ENCODE measurements at regions not wholly inside any gene's neighbourhood (a gene's known extent, or its start where the extent isn't known, plus 50 kb on each side); places are given as distances from the start of the nearest gene placed in this dataset.

DNA sequence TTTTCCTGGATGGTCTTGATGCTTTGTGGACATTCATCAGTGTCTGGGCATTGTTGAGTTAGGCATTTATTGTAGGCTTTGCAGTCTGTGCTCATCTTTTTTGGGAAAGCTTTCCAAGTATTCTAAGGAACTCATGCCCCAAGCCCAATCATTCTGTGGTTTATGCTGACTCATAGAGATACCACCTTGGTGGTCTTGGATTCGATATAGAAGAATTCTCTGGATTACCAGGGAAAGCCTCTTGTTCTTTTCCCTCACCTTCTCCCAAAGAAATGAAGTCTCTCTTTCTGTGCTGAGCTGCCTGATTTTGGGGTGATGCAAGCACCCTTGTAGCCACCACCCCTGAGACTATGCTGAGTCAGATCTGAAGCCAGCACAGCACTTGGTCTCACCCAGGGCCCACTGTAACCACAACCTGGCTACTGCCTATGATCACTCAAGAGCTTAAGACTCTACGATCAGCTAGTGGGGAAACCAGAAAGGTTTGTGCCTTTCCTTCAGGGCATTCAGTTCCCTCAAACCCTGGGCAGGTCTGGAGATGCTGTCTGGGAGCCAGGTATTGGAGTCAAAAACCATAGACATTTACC lies 422.6 kb downstream of the NUF2 start:
- Histone ChIP-seq H3K9me3 (ENCODE audit: low read length) (no peaks in the 10 kb centered on the region), H3K4me3 (ENCODE audit: low read depth, low read length, poor library complexity, severe bottlenecking) (no peak overlapping the region), H3K36me3 (ENCODE audit: insufficient read depth, low read length) (no peaks in the 10 kb centered on the region), H3K79me2 (ENCODE audit: insufficient read depth, low read depth, low read length) (no peaks in the 10 kb centered on the region), H3K9me2 (ENCODE audit: insufficient read depth, low read length) (no peaks in the 10 kb centered on the region), H2AFZ (ENCODE audit: low read length) (no peak overlapping the region), H3K4me1 (ENCODE audit: insufficient read depth, low read length, poor library complexity, severe bottlenecking) (no peaks in the 10 kb centered on the region), H3K4me2 (ENCODE audit: low read length) (no peak overlapping the region), H3K27ac (ENCODE audit: low read depth, low read length, poor library complexity, severe bottlenecking) (no peak overlapping the region), H4K20me1 (ENCODE audit: insufficient read depth, low read length) (no peaks in the 10 kb centered on the region)
- BruUV-seq (replicated peaks): no TSS peak
- POLR2A ChIA-PET: interaction anchor here (1.3 kb wide), 1 partner anchor 9 kb away, joined by 5 read pairs; no protein-coding TSS in a partner anchor
- TF ChIP-seq, protein P1, sequence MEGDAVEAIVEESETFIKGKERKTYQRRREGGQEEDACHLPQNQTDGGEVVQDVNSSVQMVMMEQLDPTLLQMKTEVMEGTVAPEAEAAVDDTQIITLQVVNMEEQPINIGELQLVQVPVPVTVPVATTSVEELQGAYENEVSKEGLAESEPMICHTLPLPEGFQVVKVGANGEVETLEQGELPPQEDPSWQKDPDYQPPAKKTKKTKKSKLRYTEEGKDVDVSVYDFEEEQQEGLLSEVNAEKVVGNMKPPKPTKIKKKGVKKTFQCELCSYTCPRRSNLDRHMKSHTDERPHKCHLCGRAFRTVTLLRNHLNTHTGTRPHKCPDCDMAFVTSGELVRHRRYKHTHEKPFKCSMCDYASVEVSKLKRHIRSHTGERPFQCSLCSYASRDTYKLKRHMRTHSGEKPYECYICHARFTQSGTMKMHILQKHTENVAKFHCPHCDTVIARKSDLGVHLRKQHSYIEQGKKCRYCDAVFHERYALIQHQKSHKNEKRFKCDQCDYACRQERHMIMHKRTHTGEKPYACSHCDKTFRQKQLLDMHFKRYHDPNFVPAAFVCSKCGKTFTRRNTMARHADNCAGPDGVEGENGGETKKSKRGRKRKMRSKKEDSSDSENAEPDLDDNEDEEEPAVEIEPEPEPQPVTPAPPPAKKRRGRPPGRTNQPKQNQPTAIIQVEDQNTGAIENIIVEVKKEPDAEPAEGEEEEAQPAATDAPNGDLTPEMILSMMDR (conservative IDR thresholded peaks at IDR 0.05; ENCODE audit: low read length): no peak
- no peak for TF ChIP-seq EZH2phosphoT487 (IDR thresholded peaks at IDR 0.05; ENCODE audit: borderline replicate concordance, low read depth, low read length)
- intact Hi-C loops (cut with micrococcal nuclease; ENCODE audit: unreplicated experiment): loop anchor here (10.0 kb wide), 1 partner anchor 180 kb away; no protein-coding TSS in a partner anchor
- CTCF ChIA-PET (ENCODE audit: unreplicated experiment): no interaction called here
- no peak for DNase-seq (ENCODE audit: low spot score)

DNA sequence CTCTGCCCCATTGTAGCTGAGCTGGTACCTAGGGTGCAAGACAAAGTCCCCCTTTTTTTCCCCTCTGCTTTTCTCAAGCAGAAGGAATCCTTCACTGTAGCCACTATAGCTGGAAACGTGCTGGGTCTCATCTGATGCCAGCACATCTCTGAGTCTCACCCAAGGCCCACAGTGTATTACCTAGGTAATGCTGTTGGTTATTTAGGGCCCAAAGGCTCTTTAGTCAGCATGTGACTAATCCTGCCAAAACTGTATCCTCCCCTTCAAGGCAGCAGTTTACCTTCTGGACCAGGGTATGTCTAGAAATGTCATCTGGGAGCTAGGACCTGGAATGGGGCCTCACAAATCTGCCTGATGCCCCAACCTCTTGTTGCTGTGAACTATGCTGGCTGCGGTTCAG lies 423.4 kb downstream of the NUF2 start:
- H3K79me2 ChIP-seq (ENCODE audit: insufficient read depth, low read depth, low read length): no peaks in the 10 kb centered on the region
- H3K4me2 ChIP-seq (ENCODE audit: low read length): no peak overlapping the region
- DNase-seq (ENCODE audit: low spot score): no peak
- no peaks in the 10 kb centered on the region for H3K4me1 ChIP-seq (ENCODE audit: insufficient read depth, low read length, poor library complexity, severe bottlenecking)
- no peaks in the 10 kb centered on the region for H3K9me3 ChIP-seq (ENCODE audit: low read length)
- H3K4me3 ChIP-seq (ENCODE audit: low read depth, low read length, poor library complexity, severe bottlenecking): no peak overlapping the region
- no TSS peak for BruUV-seq (replicated peaks)
- H2AFZ ChIP-seq (ENCODE audit: low read length): no peak overlapping the region
- H4K20me1 ChIP-seq (ENCODE audit: insufficient read depth, low read length): no peaks in the 10 kb centered on the region
- ChIA-PET POLR2A (no interaction called here), CTCF (ENCODE audit: unreplicated experiment) (no interaction called here)
- H3K9me2 ChIP-seq (ENCODE audit: insufficient read depth, low read length): no peaks in the 10 kb centered on the region
- intact Hi-C loops (cut with micrococcal nuclease; ENCODE audit: unreplicated experiment): loop anchor here (10.0 kb wide), 1 partner anchor 180 kb away; no protein-coding TSS in a partner anchor
- H3K36me3 ChIP-seq (ENCODE audit: insufficient read depth, low read length): no peaks in the 10 kb centered on the region
- TF ChIP-seq, protein P1 (conservative IDR thresholded peaks at IDR 0.05; ENCODE audit: low read length): no peak
- TF ChIP-seq EZH2phosphoT487 (IDR thresholded peaks at IDR 0.05; ENCODE audit: borderline replicate concordance, low read depth, low read length): no peak
- no peak overlapping the region for H3K27ac ChIP-seq (ENCODE audit: low read depth, low read length, poor library complexity, severe bottlenecking)

DNA sequence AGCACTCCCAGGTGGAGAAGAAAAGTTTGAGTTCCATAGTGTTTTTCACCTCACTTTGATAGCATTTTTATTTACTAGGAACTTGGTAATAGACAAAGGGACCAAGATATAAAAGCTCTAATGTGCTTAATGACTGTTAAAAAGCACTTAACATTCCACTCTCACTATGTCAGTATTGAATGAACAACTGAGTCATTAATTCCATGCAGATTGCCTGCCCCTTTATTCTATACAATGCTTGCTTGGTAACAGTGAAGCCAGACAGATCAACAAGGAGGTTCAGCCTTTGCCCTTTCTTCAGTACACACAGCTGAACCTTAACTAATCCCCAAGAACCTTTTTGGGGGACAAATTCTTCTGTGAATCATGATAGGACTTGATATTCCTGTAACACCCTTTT lies 425.5 kb downstream of the NUF2 start:
- TF ChIP-seq EZH2phosphoT487 (IDR thresholded peaks at IDR 0.05; ENCODE audit: borderline replicate concordance, low read depth, low read length): no peak
- TF ChIP-seq, protein P1 (conservative IDR thresholded peaks at IDR 0.05; ENCODE audit: low read length): no peak
- Histone ChIP-seq H3K36me3 (ENCODE audit: insufficient read depth, low read length) (no peaks in the 10 kb centered on the region), H3K9me3 (ENCODE audit: low read length) (no peaks in the 10 kb centered on the region), H3K4me1 (ENCODE audit: insufficient read depth, low read length, poor library complexity, severe bottlenecking) (no peaks in the 10 kb centered on the region), H3K4me2 (ENCODE audit: low read length) (no peak overlapping the region), H3K27ac (ENCODE audit: low read depth, low read length, poor library complexity, severe bottlenecking) (no peak overlapping the region), H3K79me2 (ENCODE audit: insufficient read depth, low read depth, low read length) (no peaks in the 10 kb centered on the region), H3K4me3 (ENCODE audit: low read depth, low read length, poor library complexity, severe bottlenecking) (no peak overlapping the region), H4K20me1 (ENCODE audit: insufficient read depth, low read length) (no peaks in the 10 kb centered on the region), H3K9me2 (ENCODE audit: insufficient read depth, low read length) (no peaks in the 10 kb centered on the region), H2AFZ (ENCODE audit: low read length) (no peak overlapping the region)
- ChIA-PET CTCF (ENCODE audit: unreplicated experiment) (no interaction called here), POLR2A (no interaction called here)
- no peak for DNase-seq (ENCODE audit: low spot score)
- intact Hi-C loops (cut with micrococcal nuclease; ENCODE audit: unreplicated experiment): loop anchor here (10.0 kb wide), 1 partner anchor 182 kb away; no protein-coding TSS in a partner anchor
- BruUV-seq (replicated peaks): no TSS peak
